22Rv1 (cell line): ENCODE measurements at regions not wholly inside any gene's neighbourhood (a gene's known extent, or its start where the extent isn't known, plus 50 kb on each side); places are given as distances from the start of the nearest gene placed in this dataset.

Source experiments
- H3K27ac ChIP-seq: fragments of 450-650 bp; 2 replicates; pipeline ENCODE4 v1.5.1; 2017
- ZFX ChIP-seq: fragments of 450-650 bp; IDR thresholded peaks from 2 replicates; pipeline ENCODE4 v1.6.1; 2017; ENCODE audit warnings: antibody characterized with exemption, borderline replicate concordance
- TF ChIP-seq, protein P1 (sequence below): fragments of 450-650 bp; IDR thresholded peaks from 2 replicates; pipeline ENCODE4 v1.5.1; 2017; ENCODE audit warnings: mild to moderate bottlenecking

GRCh38 chr3:178386880-178387279 is 149.4 kb upstream of the KCNMB2 start:
- no peak overlapping the region for H3K27ac ChIP-seq
- TF ChIP-seq, protein P1, sequence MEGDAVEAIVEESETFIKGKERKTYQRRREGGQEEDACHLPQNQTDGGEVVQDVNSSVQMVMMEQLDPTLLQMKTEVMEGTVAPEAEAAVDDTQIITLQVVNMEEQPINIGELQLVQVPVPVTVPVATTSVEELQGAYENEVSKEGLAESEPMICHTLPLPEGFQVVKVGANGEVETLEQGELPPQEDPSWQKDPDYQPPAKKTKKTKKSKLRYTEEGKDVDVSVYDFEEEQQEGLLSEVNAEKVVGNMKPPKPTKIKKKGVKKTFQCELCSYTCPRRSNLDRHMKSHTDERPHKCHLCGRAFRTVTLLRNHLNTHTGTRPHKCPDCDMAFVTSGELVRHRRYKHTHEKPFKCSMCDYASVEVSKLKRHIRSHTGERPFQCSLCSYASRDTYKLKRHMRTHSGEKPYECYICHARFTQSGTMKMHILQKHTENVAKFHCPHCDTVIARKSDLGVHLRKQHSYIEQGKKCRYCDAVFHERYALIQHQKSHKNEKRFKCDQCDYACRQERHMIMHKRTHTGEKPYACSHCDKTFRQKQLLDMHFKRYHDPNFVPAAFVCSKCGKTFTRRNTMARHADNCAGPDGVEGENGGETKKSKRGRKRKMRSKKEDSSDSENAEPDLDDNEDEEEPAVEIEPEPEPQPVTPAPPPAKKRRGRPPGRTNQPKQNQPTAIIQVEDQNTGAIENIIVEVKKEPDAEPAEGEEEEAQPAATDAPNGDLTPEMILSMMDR, result no peak
- no peak for TF ChIP-seq ZFX

DNA sequence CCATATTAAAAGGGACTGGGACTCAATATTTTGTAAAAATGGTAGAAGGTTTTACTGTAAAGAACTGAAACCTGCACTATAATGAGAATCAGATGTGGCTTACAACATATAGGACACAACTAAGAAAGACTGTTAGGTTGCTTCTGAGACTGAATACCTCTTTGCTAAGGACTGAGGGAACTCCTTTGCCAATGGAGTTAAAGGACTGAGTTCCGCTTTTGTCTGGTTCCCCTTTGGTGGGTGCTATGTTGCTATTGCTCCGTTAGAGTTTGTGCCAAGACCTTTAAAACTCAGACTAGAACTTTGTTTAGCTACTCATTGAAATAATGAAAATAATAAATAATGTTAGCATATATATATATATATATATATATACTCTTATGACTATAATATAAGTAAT is 147.8 kb upstream of the KCNMB2 start:
- H3K27ac ChIP-seq, result no peak overlapping the region

DNA sequence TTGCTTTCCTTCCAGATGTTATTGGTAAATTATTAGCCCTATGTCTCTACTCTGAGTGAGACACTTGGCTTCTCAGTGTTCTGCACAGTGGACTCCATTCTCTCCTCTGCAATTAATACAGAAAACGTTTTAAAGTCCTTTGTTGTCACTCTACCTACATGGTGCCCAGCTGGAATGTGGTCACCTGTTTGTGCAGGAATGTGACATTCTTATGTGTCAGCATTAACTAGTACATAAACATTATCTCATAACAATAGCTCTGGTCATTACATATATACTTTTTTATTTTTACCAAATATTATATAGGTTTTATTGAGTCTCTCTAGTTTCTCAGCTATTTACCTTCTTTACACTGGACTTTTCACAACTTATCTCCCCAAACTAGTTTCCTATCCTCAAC is 147.0 kb upstream of the KCNMB2 start:
- no peak overlapping the region for H3K27ac ChIP-seq
- TF ChIP-seq ZFX, result no peak
- TF ChIP-seq, protein P1, result no peak

More for the DNA sequence above, 147.8 kb upstream of the KCNMB2 start:
- no peak for TF ChIP-seq ZFX
- TF ChIP-seq, protein P1, result no peak

- TF ChIP-seq ZFX, result no peak
- TF ChIP-seq, protein P1, result no peak
- H3K27ac ChIP-seq, result no peak overlapping the region
Observed at GRCh38 chr3:178392511-178392926, 143.7 kb upstream of the KCNMB2 start.

- H3K27ac ChIP-seq, result no peak overlapping the region
Observed at GRCh38 chr3:178393146-178393545, 143.1 kb upstream of the KCNMB2 start.

DNA sequence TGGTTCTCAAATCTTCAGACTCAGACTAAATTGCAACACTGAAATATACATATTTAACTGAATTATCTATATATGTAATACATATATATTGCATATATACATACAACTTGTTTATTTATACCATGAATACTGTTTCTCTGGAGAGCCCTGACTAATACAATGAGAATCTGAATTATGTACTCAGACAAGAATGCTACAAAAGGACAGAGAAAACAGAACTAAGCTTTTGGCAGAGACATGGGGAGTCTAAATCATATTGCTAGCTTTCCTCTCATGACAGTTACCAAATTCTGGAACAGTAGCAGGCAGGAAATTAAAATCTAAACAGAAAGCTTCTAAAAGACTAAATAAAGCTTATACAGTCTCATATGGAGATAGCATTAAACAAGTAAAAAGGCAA is 142.4 kb upstream of the KCNMB2 start:
- no peak overlapping the region for H3K27ac ChIP-seq

More at GRCh38 chr3:178393146-178393545, 143.1 kb upstream of the KCNMB2 start:
- TF ChIP-seq, protein P1, result no peak
- no peak for TF ChIP-seq ZFX

GRCh38 chr3:178396318-178396717 is 139.9 kb upstream of the KCNMB2 start:
- TF ChIP-seq ZFX, result no peak
- TF ChIP-seq, protein P1, result no peak

More for the DNA sequence above, 142.4 kb upstream of the KCNMB2 start:
- no peak for TF ChIP-seq ZFX
- TF ChIP-seq, protein P1, result no peak

More at GRCh38 chr3:178396318-178396717, 139.9 kb upstream of the KCNMB2 start:
- H3K27ac ChIP-seq, result no peak overlapping the region
